Adrenal gland (tissue), 9 donors: ENCODE measurements at regions not wholly inside any gene's neighbourhood (a gene's known extent, or its start where the extent isn't known, plus 50 kb on each side); places are given as distances from the start of the nearest gene placed in this dataset.

Experiments
- DNase-seq, 7 donors: peaks; one replicate each; pipeline ENCODE4 v3.0.0-alpha.2; 2019 to 2020
- H3K27ac ChIP-seq, 5 donors: fragments of 200-600 bp; sonication (generic) in 4 of 5; 1 replicate in 3 of 5; 2 replicates in 2 of 5; pipeline versions ENCODE4 v1.5.1 to v1.8.0; 2016 to 2020; ENCODE audit warnings: mild to moderate bottlenecking in 1 of 5
- H3K27me3 ChIP-seq: fragments of 200-600 bp; 2 replicates; pipeline ENCODE4 v1.8.0; 2021
- H3K36me3 ChIP-seq, 2 donors: fragments of 200-600 bp; replicated peaks in 1 of 2; 1 replicate in 1 of 2; 2 replicates in 1 of 2; pipeline versions ENCODE4 v1.5.1 to v1.8.0; 2018 to 2022
- H3K4me1 ChIP-seq, 2 donors: fragments of 200-600 bp; replicated peaks in 1 of 2; 1 replicate in 1 of 2; 2 replicates in 1 of 2; pipeline versions ENCODE4 v1.5.1 to v1.8.0; 2018 to 2021
- H3K4me3 ChIP-seq, 4 donors: fragments of 200-600 bp; sonication (generic) in 3 of 4; one replicate each; pipeline ENCODE4 v1.5.1; 2016 to 2018
- H3K9me3 ChIP-seq, 3 donors: fragments of 200-600 bp; sonication (generic) in 1 of 3; replicated peaks in 1 of 3; 1 replicate in 2 of 3; 2 replicates in 1 of 3; pipeline versions ENCODE4 v1.5.1 to v1.8.0; 2016 to 2021
- CTCF ChIP-seq, 6 experiments: fragments of 450-650 bp in 4 of 6; fragments of 200-600 bp in 2 of 6; sonication (generic) in 1 of 6; IDR thresholded peaks; 1 replicate in 5 of 6; 2 replicates in 1 of 6; pipeline versions ENCODE4 v1.5.1 to v1.8.0; 2016 to 2021; ENCODE audit warnings: antibody characterized with exemption in 6 of 6, mild to moderate bottlenecking in 2 of 6, moderate library complexity in 1 of 6
- POLR2A ChIP-seq, 2 donors: fragments of 450-650 bp; IDR thresholded peaks; one replicate each; pipeline ENCODE4 v1.6.1; 2017; ENCODE audit warnings: antibody characterized with exemption in 2 of 2, mild to moderate bottlenecking in 2 of 2, moderate library complexity in 1 of 2
- WGBS, 4 donors: extraction: QIAGEN DNeasy Blood & Tissue Kit in 2 of 4; methylation state at CpG; one replicate each; pipeline versions ENCODE4 v1.1.5 to v1.1.7; 2013 to 2017; 5-methylcytosine and 5-hydroxymethylcytosine counted together
- intact Hi-C, 2 donors: fragments of 100-400 bp; cut with DNase I; formaldehyde crosslinking; loops; one replicate each; pipeline versions ENCODE4 v1.14.1 to v1.15.0; 2022 to 2023
- donor health status: healthy with polysubstance abuse.
- donor health status: Bipolar disorder and iron deficiency.
- donor health status: DM: yes; HTN: yes; CAD: no.
- donor health status: DM: no; HTN: no; CAD: no.
- donor health status: DM: no; HTN: no; CAD: no.

- Histone ChIP-seq H3K36me3 (no peaks in the 10 kb centered on the region), H3K9me3 (no peaks in the 10 kb centered on the region), H3K4me1 (no peaks in the 10 kb centered on the region), H3K4me3 (no peak overlapping the region), H3K27ac (no peak overlapping the region), H3K27me3 (no peaks in the 10 kb centered on the region)
- intact Hi-C loops = no loop called here
- TF ChIP-seq POLR2A (IDR thresholded peaks at IDR 0.05) (no peak), CTCF (IDR thresholded peaks at IDR 0.05) (no peak)
- WGBS, 4 donors = 80 to 93% (median 81%) methylated on average over 3 of the region's 3 CpGs
- DNase-seq = no peak
Measured at GRCh38 chr3:144381607-144382006, 410.0 kb downstream of the DIPK2A start.

DNA sequence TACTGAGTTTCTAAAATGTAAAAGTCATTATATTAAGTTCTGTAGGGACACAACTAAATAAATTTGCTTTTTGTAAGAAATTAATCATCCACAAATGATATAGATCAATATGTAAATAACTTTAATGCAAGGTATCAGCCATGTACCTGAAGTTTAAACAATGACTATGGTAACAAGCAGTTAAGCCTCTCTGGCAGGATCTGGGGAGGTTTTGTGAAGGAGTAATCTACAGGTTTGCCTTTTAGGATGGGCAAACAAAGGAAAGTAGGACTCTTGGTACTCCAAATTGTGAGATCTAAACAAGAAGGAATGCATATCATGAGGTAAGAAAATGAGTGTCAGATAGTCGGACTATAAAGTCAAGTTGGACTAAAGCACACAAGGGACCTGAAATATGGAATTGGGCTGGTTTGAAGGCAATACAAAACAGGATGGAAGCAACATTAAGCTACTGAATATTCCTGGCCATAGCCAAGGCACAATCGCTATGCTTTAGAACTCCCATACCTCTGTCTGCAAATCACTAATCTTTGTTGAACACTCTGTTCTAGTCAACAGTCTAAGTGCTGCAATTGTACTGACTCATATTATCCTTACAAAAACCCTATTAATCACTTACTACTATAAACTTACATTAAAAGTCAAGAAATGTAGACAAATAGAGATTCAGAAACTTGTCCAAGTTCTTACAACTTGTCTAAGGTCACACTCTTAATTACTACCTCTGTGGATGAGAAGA is 412.8 kb downstream of the DIPK2A start:
- intact Hi-C loops = no loop called here
- Histone ChIP-seq H3K4me3 (no peak overlapping the region), H3K27me3 (no peaks in the 10 kb centered on the region), H3K36me3 (no peaks in the 10 kb centered on the region), H3K27ac (no peak overlapping the region), H3K9me3 (no peaks in the 10 kb centered on the region), H3K4me1 (no peaks in the 10 kb centered on the region)
- no peak for DNase-seq
- TF ChIP-seq POLR2A (IDR thresholded peaks at IDR 0.05) (no peak), CTCF (IDR thresholded peaks at IDR 0.05) (no peak)
- 86 to 91% (median 87%) methylated on average over 2 of the region's 2 CpGs for WGBS, 4 donors

GRCh38 chr3:144390786-144391185 is 419.2 kb downstream of the DIPK2A start:
- DNase-seq = no peak
- TF ChIP-seq POLR2A (IDR thresholded peaks at IDR 0.05) = no peak
- no peak for TF ChIP-seq CTCF (IDR thresholded peaks at IDR 0.05)
- intact Hi-C loops = no loop called here

GRCh38 chr3:144391236-144391635 is 419.6 kb downstream of the DIPK2A start:
- no peaks in the 10 kb centered on the region for H3K4me1 ChIP-seq
- intact Hi-C loops = no loop called here
- no peaks in the 10 kb centered on the region for H3K9me3 ChIP-seq
- no peak for DNase-seq
- no peaks in the 10 kb centered on the region for H3K27me3 ChIP-seq
- H3K36me3 ChIP-seq = no peaks in the 10 kb centered on the region
- no peak overlapping the region for H3K4me3 ChIP-seq
- no peak overlapping the region for H3K27ac ChIP-seq
- TF ChIP-seq POLR2A (IDR thresholded peaks at IDR 0.05) (no peak), CTCF (IDR thresholded peaks at IDR 0.05) (no peak)

More at GRCh38 chr3:144390786-144391185, 419.2 kb downstream of the DIPK2A start:
- Histone ChIP-seq H3K36me3 (no peaks in the 10 kb centered on the region), H3K27me3 (no peaks in the 10 kb centered on the region), H3K9me3 (no peaks in the 10 kb centered on the region), H3K4me1 (no peaks in the 10 kb centered on the region), H3K4me3 (no peak overlapping the region), H3K27ac (no peak overlapping the region)
